ENCODE measurements at regions not wholly inside any gene's neighbourhood (a gene's known extent, or its start where the extent isn't known, plus 50 kb on each side); places are given as distances from the start of the nearest gene placed in this dataset.

DNA sequence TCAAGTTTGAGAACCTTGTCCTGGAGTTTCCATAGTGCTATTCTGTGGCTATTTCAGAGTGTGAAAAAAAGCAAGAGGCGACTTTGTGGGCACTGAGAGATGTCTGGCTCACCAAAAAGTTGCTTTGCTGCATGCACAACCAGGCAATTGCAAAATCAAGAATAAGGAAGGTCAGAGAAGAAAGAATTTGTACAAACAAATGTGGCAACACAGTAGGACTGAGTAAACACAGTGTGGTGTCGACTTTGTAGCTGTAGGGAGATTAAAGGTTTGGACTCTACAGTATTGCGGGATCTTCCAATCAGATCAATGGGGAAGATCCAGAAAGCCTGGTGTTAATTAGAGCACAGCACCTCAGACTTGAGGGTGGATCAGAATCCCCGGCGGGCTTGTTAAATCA lies 88.1 kb upstream of the PLPP4 start:
- intact Hi-C loops (cut with DNase I) = no loop called here
- H3K4me1 ChIP-seq (ENCODE audit: insufficient read depth) = no peaks in the 10 kb centered on the region
- H3K27me3 ChIP-seq = no peaks in the 10 kb centered on the region
- H3K36me3 ChIP-seq = no peaks in the 10 kb centered on the region
- no peak for DNase-seq
- H3K4me3 ChIP-seq = no peak overlapping the region
- no peak overlapping the region for H3K27ac ChIP-seq
- TF ChIP-seq, protein P1, sequence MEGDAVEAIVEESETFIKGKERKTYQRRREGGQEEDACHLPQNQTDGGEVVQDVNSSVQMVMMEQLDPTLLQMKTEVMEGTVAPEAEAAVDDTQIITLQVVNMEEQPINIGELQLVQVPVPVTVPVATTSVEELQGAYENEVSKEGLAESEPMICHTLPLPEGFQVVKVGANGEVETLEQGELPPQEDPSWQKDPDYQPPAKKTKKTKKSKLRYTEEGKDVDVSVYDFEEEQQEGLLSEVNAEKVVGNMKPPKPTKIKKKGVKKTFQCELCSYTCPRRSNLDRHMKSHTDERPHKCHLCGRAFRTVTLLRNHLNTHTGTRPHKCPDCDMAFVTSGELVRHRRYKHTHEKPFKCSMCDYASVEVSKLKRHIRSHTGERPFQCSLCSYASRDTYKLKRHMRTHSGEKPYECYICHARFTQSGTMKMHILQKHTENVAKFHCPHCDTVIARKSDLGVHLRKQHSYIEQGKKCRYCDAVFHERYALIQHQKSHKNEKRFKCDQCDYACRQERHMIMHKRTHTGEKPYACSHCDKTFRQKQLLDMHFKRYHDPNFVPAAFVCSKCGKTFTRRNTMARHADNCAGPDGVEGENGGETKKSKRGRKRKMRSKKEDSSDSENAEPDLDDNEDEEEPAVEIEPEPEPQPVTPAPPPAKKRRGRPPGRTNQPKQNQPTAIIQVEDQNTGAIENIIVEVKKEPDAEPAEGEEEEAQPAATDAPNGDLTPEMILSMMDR (IDR thresholded peaks at IDR 0.05) = no peak
- TF ChIP-seq EP300 (IDR thresholded peaks at IDR 0.05) = no peak
- no peak for TF ChIP-seq POLR2A (IDR thresholded peaks at IDR 0.05)
- WGBS, 3 donors = 44 to 60% (median 52%) methylated on average over 5 of the region's 5 CpGs
- H3K9me3 ChIP-seq = no peaks in the 10 kb centered on the region

DNA sequence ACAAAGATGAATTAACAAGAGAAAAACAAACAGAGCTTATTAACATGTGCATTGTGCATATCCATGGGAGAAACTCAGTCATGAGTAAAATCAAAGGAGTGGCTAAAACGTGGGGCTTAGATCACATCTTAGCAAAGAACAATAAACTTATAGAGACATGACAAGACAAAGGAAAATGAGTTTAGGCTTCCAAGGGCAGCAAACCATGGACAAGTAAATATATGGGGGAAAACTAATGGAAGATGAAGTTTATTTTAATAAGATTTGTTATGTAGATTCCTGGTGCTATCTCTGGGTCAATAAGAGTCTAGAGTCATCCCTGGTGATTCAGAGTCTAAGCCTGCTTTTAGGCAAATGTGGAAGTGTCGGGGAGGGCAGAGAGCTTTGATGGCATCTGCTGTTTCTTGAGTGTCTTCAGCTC lies 87.2 kb upstream of the PLPP4 start:
- intact Hi-C loops (cut with DNase I) = no loop called here
- 53 to 63% (median 57%) methylated on average over 2 of the region's 2 CpGs for WGBS, 3 donors
- no peak overlapping the region for H3K27ac ChIP-seq
- no peaks in the 10 kb centered on the region for H3K9me3 ChIP-seq
- TF ChIP-seq, protein P1 (IDR thresholded peaks at IDR 0.05) = no peak
- no peak for TF ChIP-seq POLR2A (IDR thresholded peaks at IDR 0.05)
- no peak for TF ChIP-seq EP300 (IDR thresholded peaks at IDR 0.05)
- no peaks in the 10 kb centered on the region for H3K4me1 ChIP-seq (ENCODE audit: insufficient read depth)
- DNase-seq = no peak
- no peaks in the 10 kb centered on the region for H3K27me3 ChIP-seq
- no peaks in the 10 kb centered on the region for H3K36me3 ChIP-seq
- no peak overlapping the region for H3K4me3 ChIP-seq

DNA sequence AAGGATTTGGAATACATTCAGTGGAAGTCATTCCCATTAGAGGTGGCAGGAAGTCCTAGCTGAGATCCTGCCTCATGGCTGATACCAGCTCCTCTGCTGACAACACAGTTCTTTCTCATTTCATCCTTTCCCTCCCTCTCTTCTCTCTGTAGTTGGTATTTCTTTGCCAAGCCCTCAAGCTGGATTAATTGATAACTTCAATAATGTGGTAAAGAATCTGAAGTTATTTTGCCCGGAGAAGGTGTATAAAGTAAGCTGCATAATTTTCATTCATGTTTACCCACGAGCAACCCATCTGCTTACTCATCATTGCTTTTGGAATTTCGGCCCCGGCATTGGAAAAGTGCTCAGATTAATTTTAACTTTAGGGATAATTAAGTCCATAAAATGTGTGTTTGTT lies 85.2 kb upstream of the PLPP4 start:
- TF ChIP-seq, protein P1 (IDR thresholded peaks at IDR 0.05) = no peak
- TF ChIP-seq POLR2A (IDR thresholded peaks at IDR 0.05) (no peak), EP300 (IDR thresholded peaks at IDR 0.05) (no peak)
- no peak overlapping the region for H3K4me3 ChIP-seq
- 71 to 85% (median 80%) methylated on average over 4 of the region's 4 CpGs for WGBS, 3 donors

DNA sequence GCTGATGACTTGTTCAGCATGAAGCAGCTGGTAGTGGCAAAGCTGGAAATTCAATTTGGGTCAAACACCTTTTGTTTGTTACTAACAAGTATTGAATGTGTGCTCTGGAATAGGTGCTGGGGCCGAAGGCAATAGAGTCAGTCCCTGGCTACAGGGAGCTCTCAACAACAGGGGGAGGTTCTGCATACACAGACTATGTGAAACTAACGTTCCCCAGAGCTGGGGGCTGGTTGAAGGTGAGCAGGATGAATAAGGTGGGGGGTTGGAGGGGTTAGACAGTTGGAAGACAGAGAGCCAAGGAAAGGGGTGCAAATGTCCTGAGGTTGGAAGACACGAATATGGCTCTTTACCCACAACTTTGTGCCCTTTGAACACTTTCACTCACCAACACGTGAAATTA lies 84.1 kb upstream of the PLPP4 start:
- Histone ChIP-seq H3K4me1 (ENCODE audit: insufficient read depth) (no peaks in the 10 kb centered on the region), H3K36me3 (no peaks in the 10 kb centered on the region), H3K9me3 (no peaks in the 10 kb centered on the region), H3K4me3 (no peak overlapping the region), H3K27ac (no peak overlapping the region), H3K27me3 (no peaks in the 10 kb centered on the region)
- 55 to 71% (median 57%) methylated on average over 4 of the region's 4 CpGs for WGBS, 3 donors
- intact Hi-C loops (cut with DNase I) = no loop called here
- no peak for TF ChIP-seq POLR2A (IDR thresholded peaks at IDR 0.05)
- TF ChIP-seq, protein P1 (IDR thresholded peaks at IDR 0.05) = no peak
- TF ChIP-seq EP300 (IDR thresholded peaks at IDR 0.05) = no peak
- DNase-seq = no peak

More for the DNA sequence above, 85.2 kb upstream of the PLPP4 start:
- DNase-seq = no peak
- H3K4me1 ChIP-seq (ENCODE audit: insufficient read depth) = no peaks in the 10 kb centered on the region
- intact Hi-C loops (cut with DNase I) = no loop called here
- H3K9me3 ChIP-seq = no peaks in the 10 kb centered on the region
- H3K27me3 ChIP-seq = no peaks in the 10 kb centered on the region
- no peaks in the 10 kb centered on the region for H3K36me3 ChIP-seq
- no peak overlapping the region for H3K27ac ChIP-seq

DNA sequence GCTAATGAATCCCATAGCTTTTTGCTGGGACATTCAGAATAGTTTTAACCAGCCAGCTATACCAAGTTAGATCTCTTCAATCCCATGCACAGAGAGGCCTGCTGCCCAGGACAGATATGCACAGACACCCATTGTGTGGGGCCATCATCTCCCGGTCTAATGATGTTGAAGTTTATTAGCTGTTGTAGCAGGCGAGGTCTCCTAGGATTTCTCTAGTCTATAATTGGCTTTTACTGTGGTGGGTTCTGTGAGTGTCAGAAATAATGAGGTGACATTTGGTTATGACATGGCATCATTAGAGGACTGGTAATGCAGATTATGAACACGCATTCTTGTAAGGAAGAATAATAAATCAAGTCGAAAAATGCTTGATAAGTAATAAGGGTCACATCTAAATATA lies 81.4 kb upstream of the PLPP4 start:
- WGBS, 3 donors = 32 to 38% (median 37%) methylated on average over 4 of the region's 4 CpGs
- no peak for DNase-seq
- H3K27me3 ChIP-seq = no peaks in the 10 kb centered on the region
- H3K27ac ChIP-seq = no peak overlapping the region
- H3K4me3 ChIP-seq = no peak overlapping the region
- H3K9me3 ChIP-seq = no peaks in the 10 kb centered on the region
- H3K36me3 ChIP-seq = no peaks in the 10 kb centered on the region
- H3K4me1 ChIP-seq (ENCODE audit: insufficient read depth) = no peaks in the 10 kb centered on the region
- intact Hi-C loops (cut with DNase I) = no loop called here
- no peak for TF ChIP-seq EP300 (IDR thresholded peaks at IDR 0.05)
